ENCODE measurements at regions not wholly inside any gene's neighbourhood (a gene's known extent, or its start where the extent isn't known, plus 50 kb on each side); places are given as distances from the start of the nearest gene placed in this dataset.

DNA sequence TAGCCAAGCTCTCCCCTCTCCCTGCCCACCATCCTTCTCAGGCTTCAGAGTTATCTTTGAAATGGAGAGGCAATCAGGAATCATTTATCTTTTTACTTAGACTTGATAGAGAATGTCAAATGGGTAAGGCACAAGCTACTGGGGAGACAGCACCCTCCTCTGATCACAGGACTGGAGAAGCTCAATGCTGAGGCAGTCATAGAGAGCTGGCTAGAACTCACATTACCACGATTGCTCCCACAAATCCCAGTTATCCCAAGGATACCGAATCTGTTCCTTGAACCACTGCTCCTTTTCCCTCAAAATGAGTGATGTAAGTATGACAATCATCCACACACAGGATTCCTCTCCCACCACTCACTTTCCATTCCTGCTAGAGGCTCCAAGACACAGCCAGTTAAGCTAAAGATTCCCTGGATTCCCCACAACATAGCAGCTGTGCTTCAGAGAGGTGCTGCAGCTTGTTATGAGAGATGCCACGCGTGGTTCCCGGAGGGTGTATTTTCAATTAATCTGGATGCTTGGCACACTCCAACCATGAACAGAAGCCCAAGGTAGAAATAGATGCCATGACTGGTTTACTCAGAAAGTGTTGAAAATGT, 96.2 kb upstream of the VGLL2 start:
- no peak for DNase-seq

DNA sequence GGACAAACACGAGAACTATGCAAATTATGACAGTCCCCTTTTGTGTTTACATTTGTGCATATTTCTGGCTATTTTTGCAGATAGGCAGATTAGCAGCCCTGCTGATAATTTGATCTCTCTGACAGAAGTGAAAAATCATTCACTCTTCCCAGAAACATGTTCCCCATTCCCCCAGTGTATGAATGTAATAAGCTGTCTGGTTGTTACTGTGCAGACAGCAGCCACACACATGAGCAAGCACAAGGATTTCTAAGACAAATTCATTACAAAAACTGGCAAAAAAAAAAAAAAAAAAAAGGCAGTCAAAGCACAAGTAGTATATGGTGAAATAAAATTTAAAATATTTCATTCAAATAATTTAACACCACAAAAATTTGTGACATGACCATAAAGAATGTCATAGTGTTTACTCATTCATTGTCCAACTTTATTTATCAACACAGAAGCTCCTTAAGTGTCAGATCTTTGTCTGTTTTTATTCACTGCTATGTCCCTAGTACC, 95.5 kb upstream of the VGLL2 start:
- no peak for DNase-seq

DNA sequence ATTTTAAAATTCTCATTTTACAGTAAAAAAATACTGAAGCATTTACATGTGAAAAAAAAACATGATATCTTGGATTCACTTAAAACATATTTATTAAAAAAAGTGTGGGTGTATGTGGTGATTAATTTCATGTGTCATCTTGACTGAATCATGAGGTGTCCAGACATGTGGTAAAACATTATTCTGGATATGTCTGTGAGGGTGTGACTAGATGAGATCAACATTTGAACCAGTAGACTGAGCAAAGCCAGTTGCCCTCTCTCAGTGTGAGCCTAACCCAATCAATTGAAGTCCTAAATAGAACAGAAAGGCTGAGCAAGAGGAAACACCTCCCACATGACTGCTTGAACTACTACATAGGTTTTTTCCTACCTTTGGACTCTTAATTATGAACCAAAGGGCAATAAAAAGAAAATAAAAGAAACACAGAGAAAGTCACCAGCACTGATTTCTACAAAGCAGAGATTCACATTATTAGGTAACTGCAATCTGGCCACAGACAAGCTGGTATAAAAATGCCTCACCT, 90.5 kb upstream of the VGLL2 start:
- no peak for DNase-seq

DNA sequence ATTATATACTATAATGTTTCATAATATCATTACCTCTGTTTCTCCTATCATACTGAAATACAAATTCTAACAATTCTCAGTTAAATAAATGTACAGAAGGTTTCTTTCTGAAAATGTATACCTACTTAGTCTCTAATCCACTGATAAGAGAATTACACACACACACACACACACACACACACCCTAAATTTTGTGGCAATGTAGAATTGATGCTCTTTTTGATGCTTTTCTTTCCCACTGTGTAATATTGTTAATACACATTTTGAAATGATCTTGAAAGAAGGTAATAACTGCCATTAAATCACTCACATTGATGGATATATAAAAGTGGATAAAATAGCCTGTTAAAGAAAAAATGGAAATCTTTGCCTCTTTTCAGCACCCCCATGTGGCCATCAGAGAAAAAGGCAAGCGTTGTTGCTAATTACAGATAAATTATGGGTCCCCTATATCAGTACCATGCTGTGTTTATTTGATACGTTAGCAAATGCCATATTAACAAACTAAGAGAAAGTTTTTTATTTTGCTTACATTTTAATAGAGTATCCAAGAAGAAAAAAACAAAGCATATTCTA, 76.6 kb upstream of the VGLL2 start:
- no peak for DNase-seq

DNA sequence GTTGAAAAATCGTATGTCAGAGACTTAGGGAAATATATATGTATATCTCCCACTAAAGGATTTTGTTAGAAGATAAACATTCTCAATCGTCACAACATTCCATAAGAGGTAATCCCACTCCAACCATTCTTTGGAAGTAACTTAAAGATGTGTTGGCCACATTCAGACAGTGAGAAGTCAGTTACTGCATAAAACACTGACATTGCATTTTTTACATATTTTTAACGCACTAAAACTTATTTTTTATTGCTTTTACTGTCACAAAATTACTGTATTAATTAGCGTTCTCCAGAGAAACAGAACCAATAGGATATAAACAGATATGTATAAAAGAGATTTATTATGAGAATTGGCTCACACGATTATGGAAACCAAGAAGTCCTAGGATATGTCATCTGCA, 74.3 kb upstream of the VGLL2 start:
- DNase-seq: no peak

DNA sequence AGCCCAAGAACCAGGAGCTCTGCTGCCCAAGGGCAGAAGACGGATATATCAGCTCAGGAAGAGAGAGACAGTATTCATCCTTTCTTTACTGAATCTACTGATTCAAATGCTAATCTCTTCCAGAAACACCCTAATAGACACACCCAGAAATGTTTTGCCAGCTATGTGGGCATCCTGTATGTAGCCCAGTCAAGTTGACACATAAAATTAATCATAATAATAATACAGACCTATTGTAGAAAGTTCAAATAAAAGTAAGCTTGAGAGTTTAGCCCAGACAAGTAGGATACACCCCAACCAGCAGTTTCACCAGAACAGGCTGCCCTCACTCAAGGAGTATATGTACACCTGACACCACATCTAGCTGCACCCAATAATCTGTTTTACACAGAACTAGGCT, 73.9 kb upstream of the VGLL2 start:
- DNase-seq: no peak

DNA sequence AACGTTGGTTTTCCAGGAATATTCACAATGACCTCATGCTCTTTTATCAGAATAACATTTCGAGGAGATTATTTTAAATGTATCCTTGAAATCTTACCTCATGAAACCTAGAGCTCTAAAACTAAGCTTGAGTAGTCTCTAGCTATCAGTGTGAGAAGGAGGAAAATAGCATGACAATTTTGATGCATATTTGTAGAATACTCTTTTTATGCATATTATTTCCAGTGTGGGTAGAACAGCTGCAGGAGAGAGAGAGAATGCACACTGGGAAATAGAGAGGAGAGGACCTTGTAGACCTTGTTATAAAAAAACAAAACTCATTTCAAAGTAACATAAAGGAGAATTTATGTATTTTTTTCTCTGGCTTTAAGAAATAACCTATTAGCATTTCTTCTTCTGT, 71.1 kb upstream of the VGLL2 start:
- DNase-seq: no peak

DNA sequence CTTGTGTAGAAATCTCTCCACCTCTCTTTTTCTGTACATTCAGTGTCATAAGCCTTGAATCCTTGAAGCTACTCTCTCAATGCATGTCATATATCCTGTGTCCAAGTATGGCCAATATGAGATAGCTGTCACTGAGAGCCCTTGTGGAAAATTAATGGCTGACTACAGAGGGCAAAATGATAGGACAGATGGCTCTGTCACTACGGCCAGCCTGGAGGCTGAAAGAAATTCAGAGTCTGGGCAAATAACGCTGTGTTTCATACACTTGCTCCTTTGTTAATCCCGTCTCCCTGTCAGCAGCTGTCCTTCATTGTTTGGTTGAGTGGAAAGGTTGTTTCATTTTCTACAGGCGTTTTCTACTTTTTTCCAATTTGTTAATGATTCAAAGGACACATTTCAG, 70.4 kb upstream of the VGLL2 start:
- DNase-seq: no peak

DNA sequence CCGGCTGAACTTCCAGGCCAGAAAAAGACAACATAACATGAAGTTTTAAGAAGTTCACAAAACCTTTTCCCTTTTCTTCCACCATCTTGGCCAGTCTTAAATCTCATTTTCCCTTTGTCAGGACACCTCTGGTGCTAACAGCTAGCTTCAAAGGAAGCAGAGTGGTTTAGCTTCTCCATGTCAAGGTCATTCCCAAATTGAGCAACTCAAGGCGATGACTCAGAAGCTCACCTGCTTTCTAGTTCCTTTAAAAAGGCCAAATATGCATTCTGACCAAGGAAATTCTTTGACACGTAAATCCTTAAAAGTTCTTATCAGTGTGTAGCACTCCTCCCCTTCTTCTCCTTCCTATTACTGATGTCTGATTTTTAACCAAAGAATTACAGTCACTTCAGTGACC, 69.6 kb upstream of the VGLL2 start:
- DNase-seq: no peak

DNA sequence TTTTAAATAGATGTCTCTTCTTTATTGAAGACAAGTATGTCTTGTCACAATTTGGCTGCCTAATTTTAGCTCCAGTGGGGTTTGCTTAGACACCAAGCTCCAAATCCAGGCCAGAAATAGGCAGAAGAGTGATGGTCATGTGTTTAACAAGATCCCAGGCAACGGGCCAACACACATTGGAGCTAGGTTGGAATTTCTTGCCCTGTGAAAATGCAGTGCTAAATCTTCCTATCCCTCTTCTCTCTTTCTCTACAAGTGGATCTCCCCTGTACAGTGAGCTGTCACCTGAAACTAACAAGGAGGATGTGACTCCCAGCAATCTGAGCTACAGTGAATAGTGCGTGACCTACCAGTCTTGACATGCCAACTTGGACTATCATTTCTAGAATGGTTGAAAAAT, 65.3 kb upstream of the VGLL2 start:
- DNase-seq: no peak

DNA sequence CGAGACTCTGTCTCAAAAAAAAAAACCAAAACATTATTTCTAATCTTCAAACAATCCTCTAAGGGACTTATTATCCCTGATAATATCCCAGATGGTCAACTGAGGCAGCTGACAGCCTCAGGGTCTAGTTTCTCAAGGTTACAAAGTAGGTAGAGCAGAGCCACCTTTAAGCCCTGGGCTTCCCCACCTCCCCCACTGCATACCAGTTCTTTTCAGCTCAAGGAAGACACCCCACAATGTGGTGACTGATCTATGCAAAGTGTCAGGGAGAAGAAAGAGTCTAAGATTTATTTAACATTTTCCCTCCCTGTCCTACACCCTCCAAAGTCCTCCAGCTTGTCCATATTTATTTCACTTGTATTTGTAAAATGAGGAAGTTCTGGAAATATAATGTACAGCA, 60.5 kb upstream of the VGLL2 start:
- no peak for DNase-seq

DNA sequence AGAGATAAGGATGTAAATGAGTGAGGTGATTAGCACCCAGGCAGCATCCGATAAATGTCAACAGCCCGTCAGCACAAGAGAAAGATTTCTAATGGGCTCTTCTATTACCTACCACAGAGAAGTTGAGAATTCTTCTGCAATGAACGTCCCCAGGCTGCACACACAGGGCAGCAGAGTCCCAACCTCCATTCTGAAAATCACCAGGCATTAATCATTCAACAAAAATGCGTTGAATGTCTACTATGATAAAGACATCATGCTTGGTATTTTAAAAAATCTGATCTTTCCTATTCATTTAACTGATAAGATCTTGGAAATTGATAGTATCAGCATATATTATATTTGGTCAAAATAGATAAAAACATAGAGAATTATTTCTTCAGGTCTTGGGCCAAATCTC, 59.5 kb upstream of the VGLL2 start:
- DNase-seq: no peak

DNA sequence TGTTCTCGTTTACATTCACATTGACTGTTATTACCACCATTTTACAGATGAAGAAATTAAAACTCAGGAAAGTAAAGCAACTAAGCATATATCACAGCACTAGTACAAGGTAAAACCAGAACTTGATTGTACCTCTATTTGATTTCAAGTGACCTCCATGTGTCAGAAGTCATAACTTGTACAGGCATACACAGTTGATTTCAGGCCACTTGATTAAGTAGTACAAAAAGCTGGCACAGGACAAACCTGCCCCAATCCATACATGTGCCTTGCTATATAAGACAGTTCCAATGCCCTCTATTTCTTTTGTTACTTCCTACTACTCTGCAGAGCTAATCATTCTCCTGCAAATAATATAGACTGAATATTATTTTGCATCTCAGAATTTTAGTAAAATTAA, 58.8 kb upstream of the VGLL2 start:
- no peak for DNase-seq

DNA sequence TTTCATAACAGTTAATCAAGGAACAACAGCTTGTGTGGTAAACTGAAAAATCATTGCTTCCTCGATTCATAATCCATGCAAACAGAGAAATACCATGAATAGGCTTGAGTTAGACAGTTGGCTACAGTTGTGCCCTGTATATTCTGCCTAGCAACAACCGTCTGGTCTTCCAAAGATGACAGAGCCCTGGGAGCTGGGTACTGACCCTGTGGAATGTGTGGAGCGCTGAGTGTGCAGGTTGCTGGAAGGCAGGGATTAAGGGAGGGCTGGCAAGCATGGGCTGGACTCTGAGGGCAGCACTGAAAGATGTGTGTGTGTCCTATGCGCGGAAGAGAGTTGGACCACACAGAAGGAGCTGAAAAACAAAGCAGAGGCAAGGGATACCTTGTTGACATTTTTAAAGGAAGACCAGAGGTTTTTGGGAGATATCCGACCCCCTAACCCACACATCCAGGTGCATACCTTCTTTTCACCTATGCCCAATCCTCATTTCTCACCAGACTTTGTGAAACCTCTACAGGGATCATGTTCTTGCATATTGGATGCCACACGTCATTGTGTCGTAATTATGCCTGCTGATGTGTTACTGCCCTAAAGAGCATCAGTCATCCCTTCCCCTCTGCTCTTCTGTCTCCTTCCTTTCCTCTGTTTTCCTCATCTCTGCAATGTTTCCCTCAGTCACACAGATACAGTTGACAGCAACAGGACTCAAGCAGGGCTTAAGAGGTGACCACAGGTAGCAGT, 58.2 kb upstream of the VGLL2 start:
- peak; percentile 0 for DNase-seq

DNA sequence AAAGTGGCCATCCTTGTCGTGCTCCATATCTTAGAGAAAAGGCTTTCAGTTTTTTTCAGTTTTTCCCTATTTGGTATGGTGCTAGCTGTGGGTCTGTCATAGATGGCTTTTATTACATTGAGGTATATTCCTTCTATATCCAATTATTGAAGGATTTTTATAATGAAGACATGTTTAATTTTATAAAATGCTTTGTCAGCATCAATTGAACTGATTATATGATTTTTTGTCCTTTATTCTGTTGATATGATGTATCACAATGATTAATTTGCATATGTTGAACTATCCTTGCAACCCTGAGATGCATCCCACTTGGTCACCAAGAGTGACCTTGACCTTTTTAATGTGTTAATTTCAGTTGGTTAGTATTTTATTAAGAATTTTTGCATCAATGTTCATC, 55.1 kb upstream of the VGLL2 start:
- DNase-seq: no peak

DNA sequence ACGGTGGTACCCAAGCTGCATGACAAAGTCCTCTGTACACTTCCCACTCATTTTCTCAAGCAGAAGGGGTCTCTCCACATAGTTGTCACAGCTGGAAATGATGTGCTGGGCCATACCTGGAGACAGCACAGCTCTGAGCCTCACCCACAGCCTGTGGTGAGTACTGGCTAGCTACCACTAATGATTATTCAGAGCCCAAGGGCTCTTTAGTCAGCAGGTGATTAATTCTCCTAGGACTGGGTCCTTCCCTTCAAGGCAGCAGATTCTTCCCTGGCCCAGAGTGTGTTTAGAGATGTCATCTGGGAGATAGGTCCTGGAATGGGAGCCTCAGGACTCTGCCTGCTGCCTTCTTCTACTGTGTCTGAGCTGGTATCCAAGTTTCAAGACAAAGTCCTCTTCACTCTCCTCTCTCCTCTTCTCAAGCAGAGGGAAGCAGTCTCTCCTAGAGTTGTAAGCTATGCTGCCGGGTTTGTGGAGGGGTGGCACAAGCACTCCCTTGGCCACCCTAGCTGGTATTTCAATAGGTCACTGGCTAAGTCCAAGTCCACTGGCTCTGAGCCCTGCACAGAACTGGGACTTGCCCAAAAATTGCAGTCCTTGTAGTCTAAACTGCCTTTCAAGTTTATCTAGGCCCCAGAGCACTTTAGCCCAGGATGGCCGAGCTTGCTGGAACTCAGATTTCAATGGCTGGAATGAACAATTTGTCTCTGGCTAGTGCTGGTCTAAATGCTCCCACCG, 49.8 kb upstream of the VGLL2 start:
- DNase-seq: no peak
